ENCODE measurements at regions not wholly inside any gene's neighbourhood (a gene's known extent, or its start where the extent isn't known, plus 50 kb on each side); places are given as distances from the start of the nearest gene placed in this dataset.

- Histone ChIP-seq H3K9me3 (no peaks in the 10 kb centered on the region), H3K27ac (no peak overlapping the region), H3K4me3 (no peak overlapping the region), H3K27me3 (no peaks in the 10 kb centered on the region), H3K4me1 (no peaks in the 10 kb centered on the region), H3K36me3 (no peaks in the 10 kb centered on the region)
- TF ChIP-seq CTCF (IDR thresholded peaks at IDR 0.05) = no peak
- intact Hi-C loops (cut with DNase I; ENCODE audit: low total_unique reads) = no loop called here
- DNase-seq = no peak
Observed at GRCh38 chr7:9869151-9869550, 1104.5 kb upstream of the PHF14 start.

- H3K4me3 ChIP-seq = no peak overlapping the region
- no peaks in the 10 kb centered on the region for H3K9me3 ChIP-seq
- H3K27ac ChIP-seq = no peak overlapping the region
- DNase-seq = no peak
- intact Hi-C loops (cut with DNase I; ENCODE audit: low total_unique reads) = no loop called here
- TF ChIP-seq CTCF (IDR thresholded peaks at IDR 0.05) = no peak
- no peaks in the 10 kb centered on the region for H3K36me3 ChIP-seq
- H3K27me3 ChIP-seq = no peaks in the 10 kb centered on the region
- H3K4me1 ChIP-seq = no peaks in the 10 kb centered on the region
Observed at GRCh38 chr7:9869566-9869965, 1104.1 kb upstream of the PHF14 start.

DNA sequence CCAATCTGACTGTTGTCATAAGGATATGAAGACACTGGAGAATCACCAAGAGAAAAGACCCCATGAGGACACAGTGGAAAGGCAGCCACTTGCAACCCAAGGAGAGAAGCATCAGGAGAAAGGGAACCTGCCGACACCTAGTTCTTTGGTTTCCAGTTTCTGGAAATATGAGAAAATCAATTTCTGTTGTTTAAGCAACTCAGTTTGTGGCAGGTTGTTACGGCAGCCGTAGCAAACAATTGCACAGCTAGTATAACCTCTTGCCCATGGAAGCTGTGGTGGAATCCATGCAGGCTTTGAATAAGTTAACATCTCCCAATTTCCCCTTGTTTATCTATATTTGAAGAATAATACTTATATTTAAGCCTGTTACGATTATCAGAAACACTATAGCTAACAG, 1103.0 kb upstream of the PHF14 start:
- no peaks in the 10 kb centered on the region for H3K4me1 ChIP-seq

GRCh38 chr7:9874182-9874581, 1099.5 kb upstream of the PHF14 start:
- intact Hi-C loops (cut with DNase I; ENCODE audit: low total_unique reads) = no loop called here
- H3K9me3 ChIP-seq = no peaks in the 10 kb centered on the region
- H3K36me3 ChIP-seq = no peaks in the 10 kb centered on the region
- no peaks in the 10 kb centered on the region for H3K27me3 ChIP-seq
- TF ChIP-seq CTCF (IDR thresholded peaks at IDR 0.05) = no peak
- DNase-seq = no peak
- H3K4me1 ChIP-seq = no peaks in the 10 kb centered on the region
- H3K27ac ChIP-seq = no peak overlapping the region
- H3K4me3 ChIP-seq = no peak overlapping the region

More for the DNA sequence above, 1103.0 kb upstream of the PHF14 start:
- Histone ChIP-seq H3K9me3 (no peaks in the 10 kb centered on the region), H3K36me3 (no peaks in the 10 kb centered on the region), H3K27ac (no peak overlapping the region), H3K27me3 (no peaks in the 10 kb centered on the region), H3K4me3 (no peak overlapping the region)
- DNase-seq = no peak
- no peak for TF ChIP-seq CTCF (IDR thresholded peaks at IDR 0.05)
- intact Hi-C loops (cut with DNase I; ENCODE audit: low total_unique reads) = no loop called here

DNA sequence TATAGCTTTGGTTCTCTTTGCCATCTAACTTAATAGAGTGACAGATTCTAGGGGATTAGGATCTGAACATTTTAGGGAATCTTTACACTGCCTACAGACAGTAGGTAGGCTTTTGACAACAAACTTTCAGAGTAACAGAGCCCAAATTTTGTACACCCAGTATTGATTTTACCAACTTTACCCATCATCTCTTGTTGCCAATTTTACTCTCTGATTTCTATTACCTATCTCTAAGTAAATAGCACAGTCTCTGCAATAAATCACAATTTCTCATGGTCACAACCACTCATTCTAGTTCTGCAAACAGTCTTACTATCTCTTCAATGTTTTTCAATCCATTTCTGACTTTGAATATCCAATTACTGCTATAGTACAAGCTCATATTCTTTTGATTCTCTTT, 1097.6 kb upstream of the PHF14 start:
- no peak for TF ChIP-seq CTCF (IDR thresholded peaks at IDR 0.05)
- Histone ChIP-seq H3K27ac (no peak overlapping the region), H3K36me3 (no peaks in the 10 kb centered on the region), H3K27me3 (no peaks in the 10 kb centered on the region), H3K9me3 (no peaks in the 10 kb centered on the region), H3K4me1 (no peaks in the 10 kb centered on the region), H3K4me3 (no peak overlapping the region)
- intact Hi-C loops (cut with DNase I; ENCODE audit: low total_unique reads) = no loop called here
- DNase-seq = no peak

GRCh38 chr7:9889554-9889953, 1084.1 kb upstream of the PHF14 start:
- Histone ChIP-seq H3K4me1 (no peaks in the 10 kb centered on the region), H3K9me3 (no peaks in the 10 kb centered on the region), H3K4me3 (no peak overlapping the region), H3K27ac (no peak overlapping the region), H3K27me3 (no peaks in the 10 kb centered on the region), H3K36me3 (no peaks in the 10 kb centered on the region)
- DNase-seq = no peak
- intact Hi-C loops (cut with DNase I; ENCODE audit: low total_unique reads) = no loop called here
- TF ChIP-seq CTCF (IDR thresholded peaks at IDR 0.05) = no peak

Data from tibial artery (tissue), 4 donors.